ENCODE measurements at regions not wholly inside any gene's neighbourhood (a gene's known extent, or its start where the extent isn't known, plus 50 kb on each side); places are given as distances from the start of the nearest gene placed in this dataset.

- TF ChIP-seq CTCF (conservative IDR thresholded peaks at IDR 0.05 in 1 of 2, IDR thresholded peaks at IDR 0.05 in 1 of 2; ENCODE audit: extremely low read depth in 1 of 2, insufficient read depth in 1 of 2, low read depth in 1 of 2, low read length in 2 of 2) (no peak), EZH2 (IDR thresholded peaks at IDR 0.05; ENCODE audit: borderline replicate concordance, low read length) (no peak)
Observed at GRCh38 chr20:51310216-51310615, 232.3 kb downstream of the NFATC2 start.

Data from mammary epithelial cell (primary cell).